Kidney (tissue), 10 donors: ENCODE measurements at regions not wholly inside any gene's neighbourhood (a gene's known extent, or its start where the extent isn't known, plus 50 kb on each side); places are given as distances from the start of the nearest gene placed in this dataset.
"Not testable (repeated sequence)": the region's sequence is repeated elsewhere in the genome, so short reads cannot be mapped to it uniquely, and the experiment has no call there.

Experiments used
- DNase-seq, 5 donors: peaks; one replicate each; pipeline ENCODE4 v3.0.0-alpha.2; 2013 to 2020
- FAIRE-seq: peaks from 2 replicates; lab custom pipeline; 2012; peaks lifted over from hg19 to GRCh38; lab: Jason Lieb, UNC
- H3K27ac ChIP-seq, 2 donors: one replicate each; pipeline ENCODE4 v1.7.0; 2013; ENCODE audit warnings: low read depth in 2 of 2, low read length in 2 of 2, inconsistent platforms in 1 of 2
- H3K27me3 ChIP-seq: one replicate; pipeline ENCODE4 v1.7.1; 2013; ENCODE audit warnings: low read length, inconsistent platforms; ENCODE audit not compliant: control insufficient read depth, insufficient read depth
- H3K36me3 ChIP-seq, 3 donors: one replicate each; pipeline versions ENCODE4 v1.7.0 to v1.7.1; 2013; ENCODE audit warnings: low read length in 3 of 3, control low read depth in 1 of 3, inconsistent platforms in 1 of 3; ENCODE audit not compliant: insufficient read depth in 3 of 3, control insufficient read depth in 2 of 3
- H3K4me1 ChIP-seq, 3 donors: one replicate each; pipeline versions ENCODE4 v1.7.0 to v1.7.1; 2013; ENCODE audit warnings: low read length in 3 of 3, inconsistent platforms in 1 of 3, low read depth in 1 of 3; ENCODE audit not compliant: control insufficient read depth in 2 of 3, insufficient read depth in 2 of 3
- H3K4me3 ChIP-seq, 3 donors: one replicate each; pipeline versions ENCODE4 v1.7.0 to v1.8.1; 2013; ENCODE audit warnings: low read length in 3 of 3, control low read depth in 1 of 3, inconsistent platforms in 1 of 3
- H3K9ac ChIP-seq, 3 donors: one replicate each; pipeline versions ENCODE4 v1.7.0 to v1.7.1; 2013; ENCODE audit warnings: low read length in 3 of 3, control low read depth in 1 of 3, inconsistent platforms in 1 of 3
- H3K9me3 ChIP-seq, 3 donors: one replicate each; pipeline versions ENCODE4 v1.7.0 to v1.7.1; 2013; ENCODE audit warnings: low read length in 3 of 3, control low read depth in 1 of 3, inconsistent platforms in 1 of 3; ENCODE audit not compliant: control insufficient read depth in 2 of 3, insufficient read depth in 1 of 3
- intact Hi-C: fragments of 100-400 bp; cut with DNase I; formaldehyde crosslinking; loops from one replicate; pipeline ENCODE4 v1.11.1; 2022
- donor health status: control.
- donor health status: control.
- donor health status: DM: yes; HTN: yes; CAD: no.
- donor health status: Normal renal cell carcinoma (clear cell type).

- H3K27me3 ChIP-seq, H3K4me1 ChIP-seq, H3K4me3 ChIP-seq, DNase-seq, H3K36me3 ChIP-seq, FAIRE-seq, H3K9ac ChIP-seq, H3K27ac ChIP-seq, intact Hi-C loops, H3K9me3 ChIP-seq: not testable (repeated sequence)
Measured at GRCh38 chr7:76955124-76955523, 77.0 kb downstream of the SPDYE17 start.

GRCh38 chr7:76944603-76945002, 87.6 kb downstream of the SPDYE17 start:
- intact Hi-C loops, FAIRE-seq: not testable (repeated sequence)

GRCh38 chr7:76941809-76942765, 90.1 kb downstream of the SPDYE17 start:
- H3K27ac ChIP-seq, DNase-seq, H3K4me3 ChIP-seq, H3K27me3 ChIP-seq, H3K9ac ChIP-seq, H3K9me3 ChIP-seq, H3K4me1 ChIP-seq, H3K36me3 ChIP-seq, intact Hi-C loops, FAIRE-seq: not testable (repeated sequence)

More at GRCh38 chr7:76944603-76945002, 87.6 kb downstream of the SPDYE17 start:
- H3K27me3 ChIP-seq, H3K4me1 ChIP-seq, H3K36me3 ChIP-seq, H3K9me3 ChIP-seq, H3K27ac ChIP-seq, H3K4me3 ChIP-seq, DNase-seq, H3K9ac ChIP-seq: not testable (repeated sequence)

- H3K4me3 ChIP-seq, FAIRE-seq, H3K27ac ChIP-seq, DNase-seq, H3K36me3 ChIP-seq, H3K27me3 ChIP-seq, H3K9me3 ChIP-seq, intact Hi-C loops, H3K9ac ChIP-seq, H3K4me1 ChIP-seq: not testable (repeated sequence)
Measured at GRCh38 chr7:76937781-76938180, 94.4 kb downstream of the SPDYE17 start.

- H3K27me3 ChIP-seq, H3K4me1 ChIP-seq, H3K9me3 ChIP-seq, DNase-seq, H3K36me3 ChIP-seq, H3K4me3 ChIP-seq, H3K27ac ChIP-seq, intact Hi-C loops, H3K9ac ChIP-seq, FAIRE-seq: not testable (repeated sequence)
Measured at GRCh38 chr7:76937330-76937729, 94.8 kb downstream of the SPDYE17 start.

- H3K4me3 ChIP-seq, intact Hi-C loops, H3K9me3 ChIP-seq, DNase-seq, FAIRE-seq, H3K27ac ChIP-seq, H3K9ac ChIP-seq, H3K27me3 ChIP-seq, H3K4me1 ChIP-seq, H3K36me3 ChIP-seq: not testable (repeated sequence)
Measured at GRCh38 chr7:76936346-76936745, 95.8 kb downstream of the SPDYE17 start.

- H3K9me3 ChIP-seq, H3K9ac ChIP-seq, FAIRE-seq, H3K36me3 ChIP-seq, H3K27ac ChIP-seq, intact Hi-C loops, H3K4me1 ChIP-seq, H3K4me3 ChIP-seq, H3K27me3 ChIP-seq, DNase-seq: not testable (repeated sequence)
Measured at GRCh38 chr7:76934711-76935110, 97.5 kb downstream of the SPDYE17 start.

GRCh38 chr7:76932957-76933356, 99.2 kb downstream of the SPDYE17 start:
- H3K9ac ChIP-seq, H3K27me3 ChIP-seq, DNase-seq, H3K36me3 ChIP-seq, H3K27ac ChIP-seq, intact Hi-C loops, H3K4me3 ChIP-seq, H3K4me1 ChIP-seq, H3K9me3 ChIP-seq: not testable (repeated sequence)
- FAIRE-seq: peak; percentile 8
